Fibroblast of mammary gland (primary cell): ENCODE measurements at regions not wholly inside any gene's neighbourhood (a gene's known extent, or its start where the extent isn't known, plus 50 kb on each side); places are given as distances from the start of the nearest gene placed in this dataset.
A peak's percentile ranks its signal among the peaks of the same experiment; 100 is the strongest.
"Not testable (repeated sequence)": the region's sequence is repeated elsewhere in the genome, so short reads cannot be mapped to it uniquely, and the experiment has no call there.

Source experiments
- DNase-seq: peaks from one replicate; pipeline ENCODE4 v3.0.0-alpha.2; 2010; ENCODE audit warnings: low read depth
- H3K4me3 ChIP-seq: 2 replicates; pipeline ENCODE4 v1.5.1; 2011; ENCODE audit warnings: low read depth, mild to moderate bottlenecking, low read length, moderate library complexity; ENCODE audit not compliant: control insufficient read depth
- TF ChIP-seq, protein P1 (sequence below): conservative IDR thresholded peaks from 2 replicates; pipeline ENCODE4 v1.5.1; 2011; ENCODE audit warnings: low read depth, low read length, inconsistent platforms; ENCODE audit not compliant: control insufficient read depth, insufficient read depth

DNA sequence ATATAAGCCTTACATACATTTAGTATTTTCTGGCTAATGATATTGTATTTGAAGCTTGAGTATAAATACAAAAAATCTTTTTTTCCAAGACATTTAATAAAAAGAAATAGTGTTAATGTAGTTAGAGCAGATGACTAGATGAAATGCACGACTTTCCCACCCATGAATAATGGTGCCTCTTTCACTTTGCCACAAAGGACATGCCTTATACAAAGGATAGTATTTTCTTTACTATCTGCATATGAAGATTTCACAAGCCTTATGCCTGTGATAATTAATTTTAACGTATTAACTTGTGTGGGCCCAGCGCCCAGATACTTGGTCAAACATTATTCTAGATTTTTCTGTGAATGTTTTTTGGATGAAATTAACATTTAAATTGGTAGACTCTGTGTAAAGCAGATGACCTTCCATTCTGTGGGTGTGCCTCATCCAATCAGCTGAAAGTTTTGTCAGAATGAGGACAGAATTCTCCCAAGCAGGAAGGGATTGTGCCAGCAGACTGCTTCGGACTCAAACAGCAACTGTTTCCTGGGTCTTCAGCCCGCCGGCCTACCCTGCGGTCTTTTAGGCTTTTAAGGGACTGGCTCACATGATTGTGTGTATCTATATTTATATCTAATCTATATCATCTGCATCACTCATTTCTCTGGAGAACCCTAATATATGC lies 115.4 kb downstream of the USP22 start:
- TF ChIP-seq, protein P1, sequence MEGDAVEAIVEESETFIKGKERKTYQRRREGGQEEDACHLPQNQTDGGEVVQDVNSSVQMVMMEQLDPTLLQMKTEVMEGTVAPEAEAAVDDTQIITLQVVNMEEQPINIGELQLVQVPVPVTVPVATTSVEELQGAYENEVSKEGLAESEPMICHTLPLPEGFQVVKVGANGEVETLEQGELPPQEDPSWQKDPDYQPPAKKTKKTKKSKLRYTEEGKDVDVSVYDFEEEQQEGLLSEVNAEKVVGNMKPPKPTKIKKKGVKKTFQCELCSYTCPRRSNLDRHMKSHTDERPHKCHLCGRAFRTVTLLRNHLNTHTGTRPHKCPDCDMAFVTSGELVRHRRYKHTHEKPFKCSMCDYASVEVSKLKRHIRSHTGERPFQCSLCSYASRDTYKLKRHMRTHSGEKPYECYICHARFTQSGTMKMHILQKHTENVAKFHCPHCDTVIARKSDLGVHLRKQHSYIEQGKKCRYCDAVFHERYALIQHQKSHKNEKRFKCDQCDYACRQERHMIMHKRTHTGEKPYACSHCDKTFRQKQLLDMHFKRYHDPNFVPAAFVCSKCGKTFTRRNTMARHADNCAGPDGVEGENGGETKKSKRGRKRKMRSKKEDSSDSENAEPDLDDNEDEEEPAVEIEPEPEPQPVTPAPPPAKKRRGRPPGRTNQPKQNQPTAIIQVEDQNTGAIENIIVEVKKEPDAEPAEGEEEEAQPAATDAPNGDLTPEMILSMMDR: no peak
- no peak overlapping the region for H3K4me3 ChIP-seq
- no peak for DNase-seq

DNA sequence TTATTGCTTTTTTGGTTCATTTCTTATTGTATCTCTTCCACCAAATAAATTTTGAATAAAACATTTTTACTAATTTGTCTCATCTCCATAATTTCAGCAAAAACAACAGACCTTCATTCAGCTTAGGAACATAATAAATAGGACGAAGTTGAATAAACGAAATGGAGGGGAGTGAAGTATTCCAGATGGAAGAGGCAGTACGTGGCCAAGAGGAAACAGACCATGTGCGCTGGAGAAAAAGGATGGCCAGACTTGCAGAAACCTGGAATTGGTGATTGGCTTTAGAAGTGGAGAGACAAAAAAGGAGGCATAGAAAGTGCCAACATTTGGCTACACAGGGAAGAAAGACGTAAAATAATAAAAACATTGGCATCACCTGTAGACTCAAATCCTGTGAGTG lies 113.5 kb downstream of the USP22 start:
- TF ChIP-seq, protein P1: no peak
- H3K4me3 ChIP-seq: no peak overlapping the region
- no peak for DNase-seq

DNA sequence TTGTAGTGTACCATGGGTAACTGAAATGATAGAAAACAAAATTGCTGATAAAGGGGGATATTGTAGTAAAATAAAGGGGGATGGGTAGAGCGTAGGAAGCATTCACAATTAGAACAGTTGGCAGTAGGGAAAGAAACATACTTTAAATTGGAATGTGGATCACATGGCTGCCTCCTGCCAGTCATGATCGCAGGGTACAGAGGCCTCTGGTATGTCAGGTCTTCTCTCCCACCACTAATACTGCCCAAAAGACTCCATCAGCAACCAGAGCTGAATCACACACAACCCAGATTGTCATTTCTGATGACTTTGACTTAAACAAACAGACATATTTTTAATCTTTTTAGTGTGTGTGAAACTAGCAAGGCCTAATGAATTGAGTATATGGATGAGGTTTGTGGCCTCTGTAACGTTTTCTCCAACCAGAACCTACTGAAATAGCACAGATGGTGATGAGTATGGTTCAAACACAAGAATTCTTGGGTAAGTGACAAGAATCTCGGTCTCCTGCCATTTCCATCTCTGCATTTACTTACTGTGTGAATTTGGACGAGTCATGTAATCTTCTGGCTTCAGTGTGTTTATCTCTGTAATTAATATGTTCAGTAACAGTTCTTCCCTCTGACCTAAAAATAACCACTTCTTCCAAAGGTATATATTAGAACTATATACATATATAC lies 112.6 kb downstream of the USP22 start:
- DNase-seq: peak; percentile 52
- no peak overlapping the region for H3K4me3 ChIP-seq
- TF ChIP-seq, protein P1: no peak

DNA sequence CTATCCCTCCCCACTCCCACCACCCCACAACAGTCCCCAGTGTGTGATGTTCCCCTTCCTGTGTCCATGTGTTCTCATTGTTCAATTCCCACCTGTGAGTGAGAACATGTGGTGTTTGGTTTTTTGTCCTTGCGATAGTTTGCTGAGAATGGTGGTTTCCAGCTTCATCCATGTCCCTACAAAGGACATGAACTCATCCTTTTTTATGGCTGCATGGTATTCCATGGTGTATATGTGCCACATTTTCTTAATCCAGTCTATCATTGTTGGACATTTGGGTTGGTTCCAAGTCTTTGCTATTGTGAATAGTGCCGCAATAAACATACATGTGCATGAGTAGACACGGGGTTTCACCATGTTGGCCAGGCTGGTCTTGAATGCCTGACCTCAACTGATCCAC lies 109.8 kb downstream of the USP22 start:
- not testable (repeated sequence) for DNase-seq, H3K4me3 ChIP-seq

DNA sequence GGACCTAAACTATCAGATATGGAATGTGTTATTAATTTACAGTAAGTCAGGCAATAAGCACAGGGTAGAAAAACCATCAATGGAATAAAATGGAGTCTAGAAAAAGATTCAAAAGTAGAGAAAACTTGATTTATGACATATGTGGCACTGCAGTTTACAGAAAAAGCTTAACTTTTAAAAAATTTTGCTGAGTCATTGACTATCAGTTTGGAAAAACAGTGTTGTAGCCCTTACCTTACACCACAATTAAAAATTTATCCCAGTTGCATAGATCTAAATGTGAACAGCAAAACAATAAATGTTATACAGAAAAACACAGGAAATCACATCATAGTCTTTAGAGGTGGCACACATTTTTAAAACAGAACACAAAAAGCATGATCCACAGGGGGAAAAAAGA lies 108.5 kb downstream of the USP22 start:
- DNase-seq: no peak
- H3K4me3 ChIP-seq: no peak overlapping the region
- TF ChIP-seq, protein P1: no peak

DNA sequence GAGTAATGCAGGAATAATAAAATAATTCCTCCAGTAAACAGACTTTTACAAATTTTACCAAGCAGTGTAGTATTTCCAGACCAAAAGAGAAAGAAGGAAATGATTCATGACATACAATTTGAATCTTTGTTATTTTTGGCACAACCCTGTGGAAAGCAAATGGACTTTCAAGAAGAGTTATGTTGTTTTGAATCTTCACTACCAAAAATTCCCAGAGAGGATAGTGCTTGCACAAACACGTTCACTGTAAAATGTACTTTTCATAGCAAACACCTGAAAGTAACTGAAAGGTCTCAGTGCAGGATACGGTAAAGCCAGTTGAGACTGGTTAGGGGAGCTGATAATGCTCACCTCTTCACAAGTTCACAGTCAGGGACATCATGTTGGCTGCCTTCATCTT lies 107.1 kb downstream of the USP22 start:
- no peak overlapping the region for H3K4me3 ChIP-seq
- TF ChIP-seq, protein P1: no peak
- peak; percentile 85 for DNase-seq

DNA sequence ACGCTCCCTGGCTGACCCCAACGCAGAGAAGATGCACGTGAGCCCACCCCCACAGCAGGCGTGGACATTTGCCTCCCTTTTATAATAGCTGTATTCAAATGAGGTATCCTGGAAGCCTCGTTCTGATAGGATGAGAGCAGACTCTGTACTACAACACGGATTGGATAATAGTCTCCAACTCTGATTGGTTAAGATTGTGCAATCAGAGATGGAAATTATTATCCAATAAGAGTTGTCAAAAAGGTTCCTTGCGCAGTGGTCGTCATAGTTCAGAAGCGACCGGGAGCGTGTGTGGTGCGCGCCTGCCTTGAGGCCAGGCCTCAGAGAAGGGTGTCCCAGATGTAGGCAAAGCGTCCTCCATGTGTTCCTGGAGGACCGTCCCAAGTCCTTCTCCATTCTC lies 104.6 kb downstream of the USP22 start:
- TF ChIP-seq, protein P1: no peak
- no peak for DNase-seq
- no peak overlapping the region for H3K4me3 ChIP-seq
